HepG2 (cell line): ENCODE measurements at regions not wholly inside any gene's neighbourhood (a gene's known extent, or its start where the extent isn't known, plus 50 kb on each side); places are given as distances from the start of the nearest gene placed in this dataset.

Experiments
- ATAC-seq: fragments of 200-7000 bp; cut with Tn5 transposase; 3 replicates; pipeline ENCODE4 v1.9.1; 2020; ENCODE audit warnings: mild to moderate bottlenecking, moderate library complexity
- BruUV-seq: library from RNA; stranded (reverse); fragments of 400-500 nt; replicated peaks from 2 replicates; lab custom pipeline; 2021; lab: Mats Ljungman, UMichigan
- CTCF ChIA-PET: fragments of 300-600 bp; formaldehyde crosslinking; extraction: SDS; loops from one replicate; lab custom pipeline; 2021; ENCODE audit warnings: low total read pairs, inconsistent platforms, low intra/inter-chr PET ratio; lab: Yijun Ruan, JAX
- POLR2A ChIA-PET: fragments of 350-600 bp; sonication (Branson Sonifier 250); formaldehyde crosslinking; loops from one replicate; lab custom pipeline; 2020; ENCODE audit warnings: antibody characterized with exemption, inconsistent platforms; lab: Yijun Ruan, JAX
- DNase-seq: peaks from one replicate; pipeline ENCODE4 v3.0.0-alpha.2; 2015; ENCODE audit warnings: low spot score
- FAIRE-seq: peaks from 3 replicates; lab custom pipeline; 2011; peaks lifted over from hg19 to GRCh38; lab: Jason Lieb, UNC
- H2AFZ ChIP-seq: one replicate; pipeline ENCODE4 v1.6.1; 2011; ENCODE audit warnings: low read length, inconsistent platforms
- H3K27ac ChIP-seq: fragments of 300-600 bp; 3 replicates; pipeline ENCODE4 v1.8.0; 2011; ENCODE audit warnings: mixed run types, mild to moderate bottlenecking, mixed read lengths, low read length, inconsistent platforms; ENCODE audit not compliant: insufficient read depth; ENCODE audit errors: extremely low read length
- H3K27me3 ChIP-seq, 2 experiments: fragments of 200-600 bp in 1 of 2; 2 replicates in 1 of 2; 3 replicates in 1 of 2; pipeline versions ENCODE4 v1.6.0 to v1.8.0; 2011; ENCODE audit warnings: low read length in 2 of 2, mild to moderate bottlenecking in 2 of 2, moderate library complexity in 2 of 2, inconsistent platforms in 1 of 2; ENCODE audit not compliant: insufficient read depth in 2 of 2, control insufficient read depth in 1 of 2
- H3K36me3 ChIP-seq, 2 experiments: fragments of 200-600 bp in 1 of 2; replicated peaks in 1 of 2; 2 replicates in 1 of 2; 3 replicates in 1 of 2; pipeline versions ENCODE4 v1.5.1 to v1.8.0; 2011; ENCODE audit warnings: low read length in 2 of 2, inconsistent platforms in 1 of 2; ENCODE audit not compliant: insufficient read depth in 2 of 2, control insufficient read depth in 1 of 2
- H3K4me1 ChIP-seq: 2 replicates; pipeline ENCODE4 v1.5.1; 2012; ENCODE audit warnings: low read length, inconsistent platforms; ENCODE audit not compliant: insufficient read depth
- H3K4me2 ChIP-seq: 2 replicates; pipeline ENCODE4 v1.6.0; 2011; ENCODE audit warnings: low read depth, low read length, inconsistent platforms
- H3K4me3 ChIP-seq, 3 experiments: fragments of 200-600 bp in 1 of 3; sonication (generic), shearing (Covaris generic) in 1 of 3; replicated peaks in 1 of 3; 2 replicates each; pipeline ENCODE4 v1.5.1; 2011 to 2016; ENCODE audit warnings: low read length in 3 of 3, inconsistent platforms in 2 of 3, low read depth in 2 of 3, mild to moderate bottlenecking in 2 of 3, control low read depth in 1 of 3, mixed read lengths in 1 of 3; ENCODE audit not compliant: insufficient read depth in 1 of 3
- H3K79me2 ChIP-seq: one replicate; pipeline ENCODE4 v1.6.1; 2011; ENCODE audit warnings: low read length, inconsistent platforms; ENCODE audit not compliant: insufficient read depth
- H3K9ac ChIP-seq: 2 replicates; pipeline ENCODE4 v1.6.0; 2011; ENCODE audit warnings: mild to moderate bottlenecking, low read depth, low read length, inconsistent platforms; ENCODE audit not compliant: insufficient read depth
- H3K9me3 ChIP-seq: 2 replicates; pipeline ENCODE4 v1.5.1; 2012; ENCODE audit warnings: mild to moderate bottlenecking, low read length
- H4K20me1 ChIP-seq: 2 replicates; pipeline ENCODE4 v1.6.0; 2011; ENCODE audit warnings: inconsistent platforms, mild to moderate bottlenecking, low read length, moderate library complexity; ENCODE audit not compliant: insufficient read depth
- BCL6 ChIP-seq: IDR thresholded peaks from 2 replicates; pipeline ENCODE4 v1.6.1; 2016; ENCODE audit warnings: missing genetic modification reagents, missing compliant biosample characterization
- EZH2 ChIP-seq: conservative IDR thresholded peaks from 2 replicates; pipeline ENCODE4 v1.6.1; 2012; ENCODE audit warnings: mild to moderate bottlenecking, low read depth, low read length, moderate library complexity
- IKZF4 ChIP-seq: sonication (generic); formaldehyde crosslinking; IDR thresholded peaks from 2 replicates; pipeline ENCODE4 v1.5.1; 2020; ENCODE audit warnings: borderline replicate concordance, mild to moderate bottlenecking, low read depth, missing genetic modification reagents; ENCODE audit errors: not compliant biosample characterization
- SKI ChIP-seq: fragments of 450-650 bp; IDR thresholded peaks from one replicate; pipeline ENCODE4 v1.6.1; 2018; ENCODE audit warnings: mild to moderate bottlenecking; ENCODE audit not compliant: partially characterized antibody
- ZNF75D ChIP-seq: sonication (generic); formaldehyde crosslinking; IDR thresholded peaks from 2 replicates; pipeline ENCODE4 v1.8.1; 2023; ENCODE audit warnings: missing genetic modification reagents, mild to moderate bottlenecking, borderline replicate concordance
- ZNF777 ChIP-seq: sonication (generic); formaldehyde crosslinking; IDR thresholded peaks from 2 replicates; pipeline ENCODE4 v1.4.0; 2020; ENCODE audit warnings: missing genetic modification reagents
- ZNF788 ChIP-seq: sonication (generic); formaldehyde crosslinking; IDR thresholded peaks from 2 replicates; pipeline ENCODE4 v1.5.0; 2020; ENCODE audit warnings: mild to moderate bottlenecking, missing genetic modification reagents, borderline replicate concordance
- WGBS: methylation state at CpG from one replicate; pipeline ENCODE4 v1.1.6; 2017; ENCODE audit warnings: low lambda C conversion rate; 5-methylcytosine and 5-hydroxymethylcytosine counted together
- in situ Hi-C: cut with HindIII; loops from 2 replicates; pipeline ENCODE4 v1.10.0; 2017; ENCODE audit warnings: low pct_unique_long_range_greater_than_20kb; ENCODE audit not compliant: extremely low pct_ligation_motif_present
- intact Hi-C: fragments of 100-400 bp; cut with micrococcal nuclease; formaldehyde crosslinking; loops from one replicate; pipeline ENCODE4 v1.10.0; 2022; ENCODE audit not compliant: unreplicated experiment
- TF ChIP-seq, protein P1 (sequence below): fragments of 450-650 bp; IDR thresholded peaks from 2 replicates; pipeline ENCODE4 v1.6.1; 2017
- TF ChIP-seq, protein P2 (sequence below): sonication (generic); formaldehyde crosslinking; IDR thresholded peaks from 2 replicates; pipeline ENCODE4 v1.4.0; 2020; ENCODE audit warnings: missing genetic modification reagents, mild to moderate bottlenecking, borderline replicate concordance

DNA sequence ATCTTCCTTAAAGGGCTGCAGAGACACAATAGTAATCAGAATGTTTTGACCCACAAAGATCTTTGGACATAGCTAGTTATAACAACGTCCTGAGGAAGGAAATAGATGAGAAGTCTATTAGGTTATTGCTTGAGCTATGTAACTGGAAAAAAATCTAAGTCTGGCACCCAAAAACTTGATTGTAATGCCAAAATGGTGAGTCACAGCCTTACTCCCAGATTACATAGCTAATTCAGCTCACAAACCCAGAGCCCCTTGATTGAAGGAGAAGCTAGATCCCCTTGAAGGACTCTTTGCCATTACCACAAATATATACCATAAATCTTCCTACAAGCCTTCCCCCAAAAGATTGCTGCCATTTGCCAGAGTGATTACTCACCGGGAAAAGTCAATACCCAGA lies 341.8 kb upstream of the KIF2A start:
- DNase-seq: no peak
- Histone ChIP-seq H3K4me3 (no peak overlapping the region), H4K20me1 (no peaks in the 10 kb centered on the region), H3K9ac (no peak overlapping the region), H2AFZ (no peak overlapping the region), H3K4me1 (no peaks in the 10 kb centered on the region), H3K27ac (no peak overlapping the region), H3K9me3 (no peaks in the 10 kb centered on the region), H3K36me3 (no peaks in the 10 kb centered on the region), H3K79me2 (no peaks in the 10 kb centered on the region), H3K4me2 (no peak overlapping the region), H3K27me3 (no peaks in the 10 kb centered on the region; a peak in 2 of 5 replicates)
- no TSS peak for BruUV-seq
- TF ChIP-seq ZNF788 (CRISPR knock-in tag) (no peak), SKI (no peak), ZNF75D (CRISPR knock-in tag) (no peak), EZH2 (no peak), BCL6 (no peak), IKZF4 (CRISPR knock-in tag) (no peak), ZNF777 (CRISPR knock-in tag) (no peak)
- TF ChIP-seq, protein P1, sequence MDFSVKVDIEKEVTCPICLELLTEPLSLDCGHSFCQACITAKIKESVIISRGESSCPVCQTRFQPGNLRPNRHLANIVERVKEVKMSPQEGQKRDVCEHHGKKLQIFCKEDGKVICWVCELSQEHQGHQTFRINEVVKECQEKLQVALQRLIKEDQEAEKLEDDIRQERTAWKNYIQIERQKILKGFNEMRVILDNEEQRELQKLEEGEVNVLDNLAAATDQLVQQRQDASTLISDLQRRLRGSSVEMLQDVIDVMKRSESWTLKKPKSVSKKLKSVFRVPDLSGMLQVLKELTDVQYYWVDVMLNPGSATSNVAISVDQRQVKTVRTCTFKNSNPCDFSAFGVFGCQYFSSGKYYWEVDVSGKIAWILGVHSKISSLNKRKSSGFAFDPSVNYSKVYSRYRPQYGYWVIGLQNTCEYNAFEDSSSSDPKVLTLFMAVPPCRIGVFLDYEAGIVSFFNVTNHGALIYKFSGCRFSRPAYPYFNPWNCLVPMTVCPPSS: no peak
- TF ChIP-seq, protein P2, sequence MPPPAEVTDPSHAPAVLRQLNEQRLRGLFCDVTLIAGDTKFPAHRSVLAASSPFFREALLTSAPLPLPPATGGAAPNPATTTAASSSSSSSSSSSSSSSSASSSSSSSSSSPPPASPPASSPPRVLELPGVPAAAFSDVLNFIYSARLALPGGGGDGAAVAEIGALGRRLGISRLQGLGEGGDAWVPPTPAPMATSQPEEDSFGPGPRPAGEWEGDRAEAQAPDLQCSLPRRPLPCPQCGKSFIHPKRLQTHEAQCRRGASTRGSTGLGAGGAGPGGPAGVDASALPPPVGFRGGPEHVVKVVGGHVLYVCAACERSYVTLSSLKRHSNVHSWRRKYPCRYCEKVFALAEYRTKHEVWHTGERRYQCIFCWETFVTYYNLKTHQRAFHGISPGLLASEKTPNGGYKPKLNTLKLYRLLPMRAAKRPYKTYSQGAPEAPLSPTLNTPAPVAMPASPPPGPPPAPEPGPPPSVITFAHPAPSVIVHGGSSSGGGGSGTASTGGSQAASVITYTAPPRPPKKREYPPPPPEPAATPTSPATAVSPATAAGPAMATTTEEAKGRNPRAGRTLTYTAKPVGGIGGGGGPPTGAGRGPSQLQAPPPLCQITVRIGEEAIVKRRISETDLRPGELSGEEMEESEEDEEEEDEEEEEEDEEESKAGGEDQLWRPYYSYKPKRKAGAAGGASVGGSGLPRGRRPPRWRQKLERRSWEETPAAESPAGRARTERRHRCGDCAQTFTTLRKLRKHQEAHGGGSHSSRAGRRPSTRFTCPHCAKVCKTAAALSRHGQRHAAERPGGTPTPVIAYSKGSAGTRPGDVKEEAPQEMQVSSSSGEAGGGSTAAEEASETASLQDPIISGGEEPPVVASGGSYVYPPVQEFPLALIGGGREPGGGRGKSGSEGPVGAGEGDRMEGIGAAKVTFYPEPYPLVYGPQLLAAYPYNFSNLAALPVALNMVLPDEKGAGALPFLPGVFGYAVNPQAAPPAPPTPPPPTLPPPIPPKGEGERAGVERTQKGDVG (CRISPR knock-in tag): no peak
- in situ Hi-C loops (no loop called here), intact Hi-C loops (no loop called here)
- ATAC-seq: no peak
- ChIA-PET POLR2A (interaction anchor here (0.6 kb wide), 1 partner anchor 131 kb away, joined by 3 read pairs; no protein-coding TSS in a partner anchor), CTCF (no interaction called here)
- FAIRE-seq: no peak
- WGBS: 0% methylated on average over 1 of the region's 2 CpGs
